Naive thymus-derived CD4-positive, alpha-beta T cell (primary cell): ENCODE measurements at regions not wholly inside any gene's neighbourhood (a gene's known extent, or its start where the extent isn't known, plus 50 kb on each side); places are given as distances from the start of the nearest gene placed in this dataset.
"Not testable (repeated sequence)": the region's sequence is repeated elsewhere in the genome, so short reads cannot be mapped to it uniquely, and the experiment has no call there.

Experiments
- ATAC-seq: fragments of 150-1000 bp; cut with Tn5 transposase; 2 replicates; pipeline ENCODE4 v1.10.0; 2021; ENCODE audit warnings: mild to moderate bottlenecking, moderate library complexity
- CTCF ChIA-PET: fragments of 350-600 bp; sonication (Branson Sonifier 250); formaldehyde crosslinking; loops from one replicate; lab custom pipeline; 2021; ENCODE audit warnings: antibody characterized with exemption; lab: Charles Lee
- POLR2A ChIA-PET: fragments of 350-600 bp; sonication (Branson Sonifier 250); formaldehyde crosslinking; loops from one replicate; lab custom pipeline; 2021; ENCODE audit warnings: antibody characterized with exemption, inconsistent platforms; lab: Charles Lee
- DNase-seq, 9 donors: peaks; one replicate each; pipeline versions ENCODE4 v3.0.0 to v3.0.0-alpha.2; 2020 to 2022; ENCODE audit warnings: mixed read lengths in 1 of 9
- H3K27ac ChIP-seq: one replicate; pipeline ENCODE4 v1.7.0; 2013; ENCODE audit warnings: mild to moderate bottlenecking, low read depth, low read length, moderate library complexity
- H3K27me3 ChIP-seq, 2 donors: one replicate each; pipeline ENCODE4 v1.7.0; 2013; ENCODE audit warnings: low read length in 2 of 2, mild to moderate bottlenecking in 2 of 2, moderate library complexity in 2 of 2; ENCODE audit not compliant: control insufficient read depth in 2 of 2, insufficient read depth in 2 of 2
- H3K36me3 ChIP-seq, 3 experiments: 1 replicate in 2 of 3; 2 replicates in 1 of 3; pipeline ENCODE4 v1.7.0; 2013; ENCODE audit warnings: low read length in 3 of 3, mild to moderate bottlenecking in 3 of 3, moderate library complexity in 1 of 3; ENCODE audit not compliant: insufficient read depth in 3 of 3, control insufficient read depth in 2 of 3
- H3K4me1 ChIP-seq, 2 donors: one replicate each; pipeline ENCODE4 v1.7.0; 2013; ENCODE audit warnings: low read length in 2 of 2, mild to moderate bottlenecking in 2 of 2, moderate library complexity in 1 of 2; ENCODE audit not compliant: control insufficient read depth in 2 of 2, insufficient read depth in 2 of 2
- H3K4me3 ChIP-seq: 2 replicates; pipeline ENCODE4 v1.7.0; 2013; ENCODE audit warnings: mild to moderate bottlenecking, low read length
- H3K9me3 ChIP-seq, 3 experiments: 1 replicate in 2 of 3; 2 replicates in 1 of 3; pipeline ENCODE4 v1.7.0; 2013; ENCODE audit warnings: low read length in 3 of 3; ENCODE audit not compliant: control insufficient read depth in 2 of 3
- H3K27ac Mint-ChIP-seq, 9 donors: one replicate each; pipeline ENCODE4 v1.8.0; 2020 to 2022; ENCODE audit warnings: mixed read lengths in 9 of 9, mild to moderate bottlenecking in 8 of 9, moderate library complexity in 5 of 9, inconsistent platforms in 2 of 9
- H3K27me3 Mint-ChIP-seq, 5 donors: one replicate each; pipeline ENCODE4 v1.8.0; 2021 to 2022; ENCODE audit warnings: mixed read lengths in 5 of 5, mild to moderate bottlenecking in 1 of 5
- H3K36me3 Mint-ChIP-seq, 5 donors: one replicate each; pipeline ENCODE4 v1.8.0; 2020 to 2022; ENCODE audit warnings: mixed read lengths in 5 of 5, mild to moderate bottlenecking in 3 of 5, inconsistent platforms in 1 of 5
- H3K4me1 Mint-ChIP-seq, 7 donors: one replicate each; pipeline ENCODE4 v1.8.0; 2020 to 2022; ENCODE audit warnings: mixed read lengths in 7 of 7, mild to moderate bottlenecking in 3 of 7, inconsistent platforms in 1 of 7
- H3K4me3 Mint-ChIP-seq, 10 donors: one replicate each; pipeline ENCODE4 v1.8.0; 2020 to 2022; ENCODE audit warnings: mild to moderate bottlenecking in 10 of 10, mixed read lengths in 10 of 10, moderate library complexity in 6 of 10, inconsistent platforms in 2 of 10
- H3K9me3 Mint-ChIP-seq, 11 donors: one replicate each; pipeline ENCODE4 v1.8.0; 2020 to 2022; ENCODE audit warnings: mixed read lengths in 11 of 11, mild to moderate bottlenecking in 4 of 11, inconsistent platforms in 1 of 11, moderate library complexity in 1 of 11
- intact Hi-C, 2 donors: fragments of 100-400 bp; cut with micrococcal nuclease; formaldehyde crosslinking; loops; one replicate each; pipeline ENCODE4 v1.15.1; 2023

DNA sequence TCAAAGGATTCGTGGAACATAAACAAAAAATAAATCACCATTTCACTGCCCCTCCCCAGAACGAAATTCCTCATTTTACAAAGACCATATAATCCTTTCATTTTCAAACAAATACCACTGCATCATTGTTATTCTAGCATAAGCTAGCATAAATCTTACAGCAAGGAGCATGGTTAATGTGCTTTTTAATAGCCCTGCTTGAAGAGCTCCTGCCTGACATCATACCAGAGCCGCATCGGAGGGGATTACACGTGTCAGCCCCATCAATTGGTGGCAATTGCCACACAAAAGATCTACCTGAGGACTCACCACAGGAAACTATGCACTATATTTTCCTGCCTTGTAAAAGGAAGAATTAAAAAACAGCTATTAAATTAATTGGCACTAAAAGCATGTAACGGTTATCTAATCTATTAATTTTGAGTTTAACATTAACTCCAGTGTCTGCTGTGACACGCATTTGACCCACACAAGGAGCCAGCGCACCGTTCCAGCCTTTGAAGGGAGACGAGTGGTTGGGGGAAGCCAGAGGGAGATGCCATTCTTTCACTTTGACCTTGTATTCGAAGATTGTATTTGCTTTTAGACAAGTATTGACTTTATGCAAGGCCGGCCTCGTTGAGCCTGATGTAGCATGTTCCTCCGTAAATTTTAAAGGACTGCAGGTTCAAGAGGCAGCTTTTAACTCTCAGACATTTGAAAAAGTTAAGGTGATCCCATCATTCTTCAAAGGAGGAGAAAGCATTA, 261.1 kb upstream of the RNF32 start:
- H3K36me3 Mint-ChIP-seq, result no peaks in the 10 kb centered on the region
- intact Hi-C loops, result no loop called here
- H3K27ac Mint-ChIP-seq, result no peak overlapping the region
- Histone ChIP-seq H3K27me3 (peaks cover 0 to 3% of the 10 kb centered on the region in 2 donors), H3K36me3 (no peaks in the 10 kb centered on the region), H3K27ac (no peak overlapping the region), H3K4me1 (no peaks in the 10 kb centered on the region), H3K4me3 (no peak overlapping the region), H3K9me3 (no peaks in the 10 kb centered on the region)
- ChIA-PET CTCF (no interaction called here), POLR2A (no interaction called here)
- H3K4me3 Mint-ChIP-seq, result no peak overlapping the region
- H3K4me1 Mint-ChIP-seq, result no peaks in the 10 kb centered on the region
- no peak for ATAC-seq
- H3K9me3 Mint-ChIP-seq, result peaks cover 0 to 2% (median 0%) of the 10 kb centered on the region in 11 donors
- no peak for DNase-seq
- H3K27me3 Mint-ChIP-seq, result peaks cover 0 to 31% (median 12%) of the 10 kb centered on the region in 5 donors

DNA sequence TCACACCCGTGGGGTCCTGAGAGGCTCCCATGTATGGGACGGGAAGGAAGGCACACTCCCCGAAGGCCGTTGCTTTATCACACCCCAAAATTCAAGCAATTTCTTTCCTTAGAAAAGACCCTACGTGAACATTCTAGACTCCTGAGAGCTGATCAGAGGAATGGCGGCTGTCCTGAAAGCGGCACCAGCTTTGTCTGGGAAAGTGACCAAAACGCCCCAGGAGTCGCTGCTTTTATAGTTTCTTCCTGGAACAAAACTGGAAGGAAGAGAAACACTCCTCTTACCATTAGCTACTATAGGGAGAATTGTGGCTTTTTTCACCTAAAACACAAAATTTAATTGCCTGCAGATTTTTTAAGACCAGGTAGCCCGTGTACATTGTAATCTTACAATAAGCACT, 261.8 kb upstream of the RNF32 start:
- H3K27ac Mint-ChIP-seq, result no peak overlapping the region
- peaks cover 0 to 3% of the 10 kb centered on the region in 2 donors for H3K27me3 ChIP-seq
- no peak for ATAC-seq
- H3K4me3 ChIP-seq, result no peak overlapping the region
- no peaks in the 10 kb centered on the region for H3K36me3 ChIP-seq
- intact Hi-C loops, result no loop called here
- H3K9me3 Mint-ChIP-seq, result peaks cover 0 to 2% (median 0%) of the 10 kb centered on the region in 11 donors
- no peak overlapping the region for H3K27ac ChIP-seq
- CTCF ChIA-PET, result no interaction called here
- POLR2A ChIA-PET, result no interaction called here
- H3K36me3 Mint-ChIP-seq, result no peaks in the 10 kb centered on the region
- H3K4me3 Mint-ChIP-seq, result no peak overlapping the region
- no peaks in the 10 kb centered on the region for H3K9me3 ChIP-seq
- DNase-seq, result no peak
- peaks cover 0 to 31% (median 12%) of the 10 kb centered on the region in 5 donors for H3K27me3 Mint-ChIP-seq
- H3K4me1 Mint-ChIP-seq, result no peaks in the 10 kb centered on the region
- H3K4me1 ChIP-seq, result no peaks in the 10 kb centered on the region

- DNase-seq, result no peak
- Histone ChIP-seq H3K36me3 (no peaks in the 10 kb centered on the region), H3K4me1 (no peaks in the 10 kb centered on the region), H3K9me3 (no peaks in the 10 kb centered on the region), H3K27me3 (peaks cover 0 to 3% of the 10 kb centered on the region in 2 donors), H3K27ac (no peak overlapping the region), H3K4me3 (no peak overlapping the region)
- intact Hi-C loops, result no loop called here
- ATAC-seq, result no peak
- peaks cover 0 to 20% (median 12%) of the 10 kb centered on the region in 5 donors for H3K27me3 Mint-ChIP-seq
- H3K27ac Mint-ChIP-seq, result no peak overlapping the region
- ChIA-PET CTCF (no interaction called here), POLR2A (no interaction called here)
- peaks cover 0 to 7% (median 0%) of the 10 kb centered on the region in 5 donors for H3K36me3 Mint-ChIP-seq
- H3K4me1 Mint-ChIP-seq, result no peaks in the 10 kb centered on the region
- H3K4me3 Mint-ChIP-seq, result no peak overlapping the region
- H3K9me3 Mint-ChIP-seq, result peaks cover 0 to 14% (median 4%) of the 10 kb centered on the region in 11 donors
These were observed 264.3 kb upstream of the RNF32 start for GRCh38 chr7:156376317-156376716.

DNA sequence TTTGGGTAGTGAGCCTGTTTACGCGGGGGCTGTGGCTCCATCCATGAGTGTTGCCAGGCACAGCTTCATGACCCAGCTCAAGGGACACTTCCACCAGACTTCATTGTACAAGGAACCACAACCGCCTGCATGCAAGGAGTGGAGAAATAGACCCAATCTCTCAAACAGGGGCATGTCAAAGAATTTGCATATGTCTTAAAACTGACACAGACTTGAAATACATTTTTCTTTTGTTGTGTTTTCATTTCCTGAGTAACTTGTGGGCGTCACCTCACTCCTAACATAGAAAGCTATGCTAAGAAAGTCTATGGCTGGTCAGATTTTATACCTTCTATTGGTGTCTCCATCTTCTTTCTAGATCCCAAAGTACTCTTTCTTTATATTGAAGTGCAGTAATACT, 266.2 kb upstream of the RNF32 start:
- ChIA-PET CTCF (no interaction called here), POLR2A (no interaction called here)
- H3K9me3 Mint-ChIP-seq, result peaks cover 0 to 26% (median 8%) of the 10 kb centered on the region in 11 donors
- H3K36me3 ChIP-seq, result no peaks in the 10 kb centered on the region
- H3K4me3 ChIP-seq, result no peak overlapping the region
- DNase-seq, result no peak
- no peak overlapping the region for H3K27ac ChIP-seq
- H3K27me3 ChIP-seq, result no peaks in the 10 kb centered on the region
- no peak overlapping the region for H3K4me3 Mint-ChIP-seq
- ATAC-seq, result no peak
- no peaks in the 10 kb centered on the region for H3K4me1 ChIP-seq
- peaks cover 0 to 20% (median 12%) of the 10 kb centered on the region in 5 donors for H3K27me3 Mint-ChIP-seq
- H3K4me1 Mint-ChIP-seq, result no peaks in the 10 kb centered on the region
- intact Hi-C loops, result no loop called here
- no peak overlapping the region for H3K27ac Mint-ChIP-seq
- H3K36me3 Mint-ChIP-seq, result peaks cover 0 to 7% (median 0%) of the 10 kb centered on the region in 5 donors
- H3K9me3 ChIP-seq, result no peaks in the 10 kb centered on the region

DNA sequence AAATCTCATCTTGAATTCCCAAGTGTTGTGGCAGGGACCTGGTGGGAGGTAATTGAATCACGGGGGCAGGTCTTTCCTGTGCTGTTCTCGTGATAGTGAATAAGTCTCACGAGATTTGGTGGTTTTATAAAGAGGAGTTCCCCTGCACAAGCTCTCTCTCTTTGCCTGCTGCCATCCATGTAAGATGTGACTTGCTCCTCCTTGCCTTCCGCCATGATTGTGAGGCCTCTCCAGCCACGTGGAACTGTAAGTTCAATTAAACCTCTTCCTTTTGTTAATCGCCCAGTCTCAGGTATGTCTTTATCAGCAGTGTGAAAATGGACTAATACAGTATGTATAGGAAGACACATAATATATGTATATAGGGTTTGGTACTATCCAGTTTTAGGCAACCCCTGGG, 270.6 kb upstream of the RNF32 start:
- H3K4me1 ChIP-seq, H3K27ac Mint-ChIP-seq, H3K4me1 Mint-ChIP-seq, DNase-seq, H3K27me3 ChIP-seq, H3K4me3 Mint-ChIP-seq, ATAC-seq, CTCF ChIA-PET, H3K9me3 ChIP-seq, H3K27ac ChIP-seq, H3K27me3 Mint-ChIP-seq, H3K36me3 Mint-ChIP-seq, intact Hi-C loops, H3K36me3 ChIP-seq, H3K4me3 ChIP-seq: not testable (repeated sequence)
- peaks cover 0 to 31% (median 8%) of the 10 kb centered on the region in 11 donors for H3K9me3 Mint-ChIP-seq
- POLR2A ChIA-PET, result interaction anchor here (0.7 kb wide), 1 partner anchor 1024 kb away, joined by 3 read pairs; no protein-coding TSS in a partner anchor

- ChIA-PET POLR2A (no interaction called here), CTCF (no interaction called here)
- Histone ChIP-seq H3K4me3 (no peak overlapping the region), H3K27me3 (peaks cover 0 to 7% of the 10 kb centered on the region in 2 donors), H3K27ac (no peak overlapping the region), H3K4me1 (no peaks in the 10 kb centered on the region), H3K9me3 (no peaks in the 10 kb centered on the region), H3K36me3 (no peaks in the 10 kb centered on the region)
- Mint-ChIP-seq H3K36me3 (peaks cover 0 to 7% (median 0%) of the 10 kb centered on the region in 5 donors), H3K4me3 (no peak overlapping the region), H3K9me3 (peaks cover 0 to 31% (median 6%) of the 10 kb centered on the region in 11 donors), H3K4me1 (no peaks in the 10 kb centered on the region), H3K27ac (no peak overlapping the region), H3K27me3 (peaks cover 0 to 6% (median 0%) of the 10 kb centered on the region in 5 donors)
- DNase-seq (no peak), ATAC-seq (no peak)
- intact Hi-C loops, result no loop called here
These were observed 272.3 kb upstream of the RNF32 start for GRCh38 chr7:156368053-156368843.
